SJCRH30 (cell line): ENCODE measurements at regions not wholly inside any gene's neighbourhood (a gene's known extent, or its start where the extent isn't known, plus 50 kb on each side); places are given as distances from the start of the nearest gene placed in this dataset.

Experiments used
- DNase-seq, 2 experiments: peaks; one replicate each; pipeline ENCODE4 v3.0.0-alpha.2; 2015 to 2020
- H3K27ac ChIP-seq: fragments of 250-450 bp; sonication (Bioruptor Pico); 2 replicates; pipeline ENCODE4 v1.5.1; 2020; ENCODE audit warnings: mild to moderate bottlenecking, moderate library complexity
- H3K27me3 ChIP-seq: fragments of 250-450 bp; sonication (Bioruptor Pico); 2 replicates; pipeline ENCODE4 v1.5.1; 2020; ENCODE audit warnings: mild to moderate bottlenecking, moderate library complexity
- H3K36me3 ChIP-seq: fragments of 250-450 bp; sonication (Bioruptor Pico); 2 replicates; pipeline ENCODE4 v1.5.1; 2020; ENCODE audit warnings: mild to moderate bottlenecking, moderate library complexity
- H3K4me1 ChIP-seq: fragments of 250-450 bp; sonication (Bioruptor Pico); 2 replicates; pipeline ENCODE4 v1.5.1; 2020; ENCODE audit warnings: mild to moderate bottlenecking, moderate library complexity
- H3K4me3 ChIP-seq: fragments of 250-450 bp; sonication (Bioruptor Pico); 2 replicates; pipeline ENCODE4 v1.5.1; 2020; ENCODE audit warnings: mild to moderate bottlenecking, moderate library complexity
- H3K9me3 ChIP-seq: fragments of 250-450 bp; sonication (Bioruptor Pico); replicated peaks from 2 replicates; pipeline ENCODE4 v1.5.1; 2020; ENCODE audit warnings: mild to moderate bottlenecking, moderate library complexity

DNA sequence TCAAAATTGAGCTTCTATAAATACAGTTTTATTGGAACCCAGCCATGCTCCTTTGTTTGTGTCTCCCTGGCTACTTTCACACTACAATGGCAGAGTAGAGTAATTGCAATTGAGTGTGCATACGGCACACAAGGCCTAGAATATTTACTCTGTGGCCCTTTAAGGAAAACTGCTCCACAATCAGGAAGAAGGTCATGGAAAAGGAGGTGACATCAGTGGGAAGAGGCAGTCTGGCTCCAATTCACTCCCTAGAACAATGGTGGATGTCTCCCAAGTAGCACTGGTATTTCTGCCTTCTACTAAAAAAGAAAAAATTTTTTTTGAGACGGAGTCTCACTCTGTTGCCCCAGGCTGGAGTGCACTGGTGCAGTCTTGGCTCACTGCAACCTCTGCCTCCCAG is 51.3 kb downstream of the KRTAP19-8 start:
- DNase-seq: no peak
- no peaks in the 10 kb centered on the region for H3K36me3 ChIP-seq
- no peak overlapping the region for H3K27ac ChIP-seq
- no peaks in the 10 kb centered on the region; the same call in 1 of the 2 replicates for H3K27me3 ChIP-seq
- H3K4me1 ChIP-seq: no peaks in the 10 kb centered on the region
- H3K4me3 ChIP-seq: no peak overlapping the region
- no peaks in the 10 kb centered on the region for H3K9me3 ChIP-seq

DNA sequence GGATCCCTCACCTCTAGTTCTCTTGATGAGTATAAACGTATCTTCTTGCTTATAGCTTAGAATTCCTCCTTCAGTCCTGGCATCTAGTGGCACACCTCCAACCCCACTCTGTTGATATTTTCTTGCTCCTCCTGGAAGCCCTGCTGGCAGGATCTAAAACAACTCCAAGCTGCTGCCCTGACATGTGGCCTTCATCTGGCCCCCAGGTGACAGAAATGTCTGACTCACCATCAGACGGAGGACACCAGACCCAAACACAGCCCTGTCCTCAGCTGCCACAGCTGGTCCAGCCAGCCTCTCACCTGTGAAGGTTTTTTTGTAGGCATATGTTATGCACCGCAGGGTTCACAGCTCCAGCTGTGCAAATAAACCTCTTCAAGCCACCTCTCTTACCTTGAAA is 53.4 kb downstream of the KRTAP19-8 start:
- no peak overlapping the region for H3K4me3 ChIP-seq
- H3K27me3 ChIP-seq: no peaks in the 10 kb centered on the region; the same call in 1 of the 2 replicates
- no peaks in the 10 kb centered on the region for H3K4me1 ChIP-seq
- H3K9me3 ChIP-seq: no peaks in the 10 kb centered on the region
- H3K36me3 ChIP-seq: no peaks in the 10 kb centered on the region
- DNase-seq: no peak
- no peak overlapping the region for H3K27ac ChIP-seq

DNA sequence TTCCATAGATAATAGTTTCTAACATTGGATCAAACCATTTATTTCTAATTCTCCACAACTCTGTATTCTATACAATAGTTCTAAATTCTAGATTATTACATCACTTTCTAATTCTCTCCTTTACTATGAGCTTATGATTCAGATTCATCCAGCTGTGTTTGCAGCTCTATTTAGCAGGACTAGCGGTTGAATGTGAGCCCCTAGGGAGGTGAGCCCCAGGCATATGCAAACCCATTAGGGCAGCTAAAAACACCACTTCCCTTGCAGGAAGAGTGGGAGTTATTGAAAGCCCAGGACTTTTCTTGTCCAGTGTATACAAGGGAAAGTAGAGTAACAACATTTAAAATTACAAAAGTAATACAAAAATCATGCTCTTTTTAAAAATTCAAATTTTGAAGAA is 56.9 kb downstream of the KRTAP19-8 start:
- H3K36me3 ChIP-seq: no peaks in the 10 kb centered on the region
- DNase-seq: peak in 1 of 2 experiments; percentile 4
- peaks cover 3% of the 10 kb centered on the region; the same call in 1 of the 2 replicates for H3K27me3 ChIP-seq
- H3K4me3 ChIP-seq: no peak overlapping the region
- H3K4me1 ChIP-seq: no peaks in the 10 kb centered on the region
- no peak overlapping the region for H3K27ac ChIP-seq
- H3K9me3 ChIP-seq: no peaks in the 10 kb centered on the region

DNA sequence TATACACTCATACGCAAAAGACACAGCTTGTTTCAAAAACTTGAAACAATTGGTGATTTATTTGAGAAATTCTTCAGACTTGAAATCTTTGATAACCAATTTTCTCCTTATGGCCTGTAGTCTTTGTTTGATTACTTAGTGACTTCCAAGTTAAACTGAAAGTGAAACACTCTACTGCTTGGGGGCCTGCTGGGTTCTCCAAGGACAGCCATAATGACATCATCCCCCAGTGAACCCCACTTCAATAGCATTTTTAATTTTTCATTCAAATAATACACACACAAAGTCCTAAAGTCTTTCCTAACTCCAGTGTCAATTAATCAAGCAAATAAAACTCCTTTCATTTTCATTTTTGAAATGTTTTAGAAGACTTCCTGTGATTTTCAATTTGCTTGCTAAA is 59.2 kb downstream of the KRTAP19-8 start:
- no peak overlapping the region for H3K4me3 ChIP-seq
- no peaks in the 10 kb centered on the region for H3K36me3 ChIP-seq
- no peak for DNase-seq
- peaks cover 3% of the 10 kb centered on the region; the same call in 1 of the 2 replicates for H3K27me3 ChIP-seq
- H3K9me3 ChIP-seq: no peaks in the 10 kb centered on the region
- H3K27ac ChIP-seq: no peak overlapping the region
- no peaks in the 10 kb centered on the region for H3K4me1 ChIP-seq

DNA sequence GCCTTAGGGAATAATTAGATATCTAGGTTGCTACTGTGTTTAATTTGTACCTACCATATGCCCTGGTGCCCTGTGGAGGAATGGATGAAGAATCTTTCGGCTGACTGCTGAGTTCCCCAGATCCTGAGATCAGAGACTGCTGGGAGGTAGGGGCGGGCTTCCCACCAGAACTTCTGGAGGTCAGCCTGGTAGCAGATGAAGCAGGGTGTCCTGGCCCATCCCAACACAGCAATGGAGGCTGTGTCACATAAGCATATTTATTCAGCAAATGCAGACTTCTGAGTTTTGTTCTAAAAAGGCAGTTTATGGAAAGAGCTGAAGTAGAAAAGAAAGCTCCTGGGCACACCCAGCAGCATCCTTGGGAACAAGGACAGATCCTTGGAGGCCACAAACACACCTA is 74.0 kb downstream of the KRTAP19-8 start:
- H3K9me3 ChIP-seq: no peaks in the 10 kb centered on the region
- H3K4me3 ChIP-seq: no peak overlapping the region
- H3K27me3 ChIP-seq: no peaks in the 10 kb centered on the region; the same call in 1 of the 2 replicates
- DNase-seq: no peak
- no peaks in the 10 kb centered on the region for H3K36me3 ChIP-seq
- no peak overlapping the region for H3K27ac ChIP-seq
- no peaks in the 10 kb centered on the region for H3K4me1 ChIP-seq

DNA sequence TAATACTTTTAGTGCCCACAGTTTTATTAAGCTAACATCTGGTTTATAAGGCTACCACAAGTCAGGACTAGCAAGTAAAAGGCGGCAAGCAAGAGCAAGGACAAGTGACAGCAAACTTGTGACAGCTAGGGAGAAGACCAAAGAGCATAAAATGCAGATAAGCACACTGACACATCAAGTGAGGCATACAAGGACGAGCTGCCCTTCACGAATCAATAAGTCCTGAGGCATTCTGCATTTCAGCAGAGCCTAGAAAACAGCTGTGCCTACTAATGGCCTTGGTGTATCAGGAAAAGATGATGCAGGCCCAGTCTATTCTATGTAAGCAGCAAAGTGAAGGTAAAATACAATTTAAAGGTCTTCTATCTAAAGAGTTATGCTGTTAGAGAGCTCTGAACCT is 74.8 kb downstream of the KRTAP19-8 start:
- no peak for DNase-seq
- no peaks in the 10 kb centered on the region for H3K36me3 ChIP-seq

DNA sequence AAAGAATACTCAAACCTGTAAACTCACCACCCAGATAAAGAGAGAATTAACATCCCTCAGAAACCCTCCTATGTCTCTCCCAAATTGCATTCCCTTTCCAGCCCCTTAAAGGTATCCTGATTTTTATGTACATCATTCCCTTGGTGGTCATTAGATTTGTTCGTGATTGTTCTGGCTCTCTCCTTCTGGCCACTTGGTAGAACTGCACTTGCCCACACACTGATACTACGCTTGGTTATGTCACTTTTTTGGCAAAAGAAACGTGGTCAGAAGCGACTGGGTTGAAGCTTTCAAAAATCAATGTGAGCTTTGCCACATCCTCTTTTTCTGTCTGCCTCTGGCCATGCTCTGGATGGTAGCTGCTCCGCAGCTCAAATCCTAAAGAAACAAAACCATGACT is 76.3 kb downstream of the KRTAP19-8 start:
- H3K9me3 ChIP-seq: no peaks in the 10 kb centered on the region
- no peak overlapping the region for H3K27ac ChIP-seq
- H3K4me1 ChIP-seq: no peaks in the 10 kb centered on the region
- DNase-seq: no peak
- H3K4me3 ChIP-seq: no peak overlapping the region
- no peaks in the 10 kb centered on the region; the same call in 1 of the 2 replicates for H3K27me3 ChIP-seq
- no peaks in the 10 kb centered on the region for H3K36me3 ChIP-seq

More for the DNA sequence above, 74.8 kb downstream of the KRTAP19-8 start:
- Histone ChIP-seq H3K27me3 (no peaks in the 10 kb centered on the region; the same call in 1 of the 2 replicates), H3K27ac (no peak overlapping the region), H3K4me1 (no peaks in the 10 kb centered on the region), H3K9me3 (no peaks in the 10 kb centered on the region), H3K4me3 (no peak overlapping the region)

DNA sequence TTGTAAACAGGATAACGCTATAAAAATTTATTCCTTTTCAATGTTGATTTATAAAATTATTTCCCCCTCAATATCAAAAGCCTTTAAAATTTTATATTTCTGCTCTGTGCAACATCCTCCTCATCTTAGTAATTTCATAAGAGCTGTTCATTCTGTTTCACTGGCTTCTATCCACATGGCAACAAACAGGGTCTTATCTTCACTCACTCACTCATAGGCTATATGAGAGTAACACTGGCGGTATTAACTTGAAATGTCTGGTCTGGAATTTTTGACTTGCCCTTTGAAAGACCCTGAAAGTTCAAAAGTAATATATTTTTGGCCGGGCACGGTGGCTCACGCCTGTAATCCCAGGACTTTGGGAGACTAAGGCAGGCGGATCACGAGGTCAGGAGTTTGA is 77.4 kb upstream of the KRTAP11-1 start:
- Histone ChIP-seq H3K9me3 (no peaks in the 10 kb centered on the region; the same call in 1 of the 2 replicates), H3K36me3 (no peaks in the 10 kb centered on the region), H3K27ac (no peak overlapping the region), H3K4me3 (no peak overlapping the region), H3K4me1 (no peaks in the 10 kb centered on the region), H3K27me3 (no peaks in the 10 kb centered on the region)
- DNase-seq: no peak

DNA sequence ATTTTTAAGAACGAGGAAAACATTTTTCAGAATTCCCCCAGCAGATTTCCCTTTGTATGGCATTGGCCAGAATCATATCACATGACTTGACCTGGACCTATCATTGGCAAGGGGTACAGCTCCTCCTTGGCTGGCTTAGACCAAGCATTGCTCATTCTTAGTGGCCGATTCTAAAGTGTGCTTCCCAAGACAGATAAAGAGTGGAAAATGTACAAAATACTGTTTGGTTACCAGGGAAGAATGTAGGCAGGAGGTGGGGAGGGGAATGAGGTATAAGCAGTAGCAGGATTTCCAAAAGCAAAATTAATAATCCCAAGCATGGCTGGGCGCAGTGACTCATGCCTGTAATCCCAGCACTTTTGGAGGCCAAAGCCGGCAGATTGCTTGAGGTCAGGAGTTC is 75.6 kb upstream of the KRTAP11-1 start:
- DNase-seq: no peak
- no peak overlapping the region for H3K4me3 ChIP-seq
- H3K9me3 ChIP-seq: no peaks in the 10 kb centered on the region; the same call in 1 of the 2 replicates
- H3K4me1 ChIP-seq: no peaks in the 10 kb centered on the region
- no peak overlapping the region for H3K27ac ChIP-seq
- H3K27me3 ChIP-seq: no peaks in the 10 kb centered on the region
- no peaks in the 10 kb centered on the region for H3K36me3 ChIP-seq

DNA sequence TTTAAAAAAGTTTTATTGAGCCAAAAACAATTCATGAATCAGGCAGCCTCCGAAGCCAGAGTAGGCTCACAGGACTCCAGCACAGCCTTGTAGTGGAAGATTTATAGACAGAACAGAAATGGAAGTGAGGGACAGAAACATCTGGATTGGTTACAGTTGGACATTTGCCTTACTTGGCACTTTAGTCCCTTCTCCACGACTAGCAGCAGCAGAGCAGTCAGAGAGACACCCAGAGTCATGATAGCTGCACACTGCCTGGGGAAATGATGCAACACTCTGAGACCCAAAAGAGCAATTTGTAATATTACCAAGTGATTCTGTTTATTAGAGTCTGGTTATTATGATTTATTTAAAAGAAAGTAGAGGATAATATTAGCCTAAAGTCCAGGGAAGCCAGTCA is 72.2 kb upstream of the KRTAP11-1 start:
- Histone ChIP-seq H3K36me3 (no peaks in the 10 kb centered on the region), H3K9me3 (no peaks in the 10 kb centered on the region; the same call in 1 of the 2 replicates), H3K27ac (no peak overlapping the region), H3K27me3 (no peaks in the 10 kb centered on the region), H3K4me1 (no peaks in the 10 kb centered on the region), H3K4me3 (no peak overlapping the region)
- DNase-seq: no peak

DNA sequence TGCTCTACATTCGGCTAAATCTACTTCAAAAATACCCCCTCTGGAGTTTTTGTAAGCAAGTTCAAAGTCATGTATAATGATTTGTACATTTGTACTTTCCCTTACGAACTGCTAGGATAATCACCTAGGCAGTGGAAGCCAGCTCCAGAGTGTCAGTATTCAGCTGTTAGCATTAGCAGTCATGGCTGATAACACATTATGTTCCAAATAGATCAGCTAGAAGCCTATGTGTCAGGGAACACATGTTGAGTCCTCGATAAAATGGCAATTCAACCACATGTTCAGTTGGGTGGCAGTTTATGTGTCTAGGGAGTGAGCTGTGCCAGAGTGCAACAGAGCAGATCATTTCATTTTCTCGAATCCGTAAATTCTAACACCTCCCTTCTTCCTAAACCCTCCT is 65.8 kb upstream of the KRTAP11-1 start:
- no peaks in the 10 kb centered on the region for H3K27me3 ChIP-seq
- no peaks in the 10 kb centered on the region for H3K36me3 ChIP-seq
- H3K4me1 ChIP-seq: no peaks in the 10 kb centered on the region
- H3K9me3 ChIP-seq: no peaks in the 10 kb centered on the region
- no peak for DNase-seq
- H3K4me3 ChIP-seq: no peak overlapping the region
- H3K27ac ChIP-seq: no peak overlapping the region

DNA sequence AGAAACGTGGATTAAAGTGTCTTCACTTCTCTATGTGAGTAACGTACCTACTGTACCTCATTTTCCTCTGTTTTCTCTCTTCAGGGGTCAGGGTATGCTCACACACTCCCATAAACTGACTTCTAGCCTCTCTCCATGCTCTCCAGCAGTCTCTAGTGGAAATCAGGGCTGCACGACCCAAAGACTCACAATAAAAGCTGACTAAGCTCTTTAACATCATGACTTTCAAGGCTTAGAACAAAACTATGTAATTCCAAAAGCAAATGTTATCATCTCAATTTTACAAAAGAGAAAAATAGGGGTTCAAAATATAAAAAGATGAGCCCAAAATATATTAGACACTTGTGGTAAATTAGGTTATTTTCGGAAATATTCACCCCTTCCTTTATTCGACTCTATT is 62.5 kb upstream of the KRTAP11-1 start:
- no peak overlapping the region for H3K27ac ChIP-seq
- no peaks in the 10 kb centered on the region for H3K9me3 ChIP-seq
- no peaks in the 10 kb centered on the region for H3K4me1 ChIP-seq
- no peaks in the 10 kb centered on the region for H3K27me3 ChIP-seq
- DNase-seq: no peak
- H3K4me3 ChIP-seq: no peak overlapping the region
- H3K36me3 ChIP-seq: no peaks in the 10 kb centered on the region

DNA sequence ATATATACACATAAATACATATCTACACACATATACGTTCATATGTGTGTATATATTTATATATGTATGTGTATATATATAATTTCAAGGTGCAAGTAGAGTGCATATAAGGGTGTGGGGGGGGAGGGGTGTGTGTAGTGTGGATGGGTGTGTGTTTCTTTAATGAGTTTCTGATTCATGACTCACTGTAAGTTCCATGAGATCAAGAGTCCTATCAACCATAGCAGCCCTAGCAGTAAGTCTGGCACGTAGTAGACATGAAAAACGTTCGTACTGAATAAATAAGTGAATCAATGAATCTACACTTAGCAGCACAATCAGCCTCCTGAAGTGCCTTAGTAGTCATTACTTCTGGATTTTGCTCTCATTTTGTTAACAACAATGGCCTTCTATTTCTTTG is 61.9 kb upstream of the KRTAP11-1 start:
- no peaks in the 10 kb centered on the region for H3K36me3 ChIP-seq
- H3K27me3 ChIP-seq: no peaks in the 10 kb centered on the region
- H3K4me1 ChIP-seq: no peaks in the 10 kb centered on the region
- H3K4me3 ChIP-seq: no peak overlapping the region
- H3K27ac ChIP-seq: no peak overlapping the region
- DNase-seq: no peak
- no peaks in the 10 kb centered on the region for H3K9me3 ChIP-seq

DNA sequence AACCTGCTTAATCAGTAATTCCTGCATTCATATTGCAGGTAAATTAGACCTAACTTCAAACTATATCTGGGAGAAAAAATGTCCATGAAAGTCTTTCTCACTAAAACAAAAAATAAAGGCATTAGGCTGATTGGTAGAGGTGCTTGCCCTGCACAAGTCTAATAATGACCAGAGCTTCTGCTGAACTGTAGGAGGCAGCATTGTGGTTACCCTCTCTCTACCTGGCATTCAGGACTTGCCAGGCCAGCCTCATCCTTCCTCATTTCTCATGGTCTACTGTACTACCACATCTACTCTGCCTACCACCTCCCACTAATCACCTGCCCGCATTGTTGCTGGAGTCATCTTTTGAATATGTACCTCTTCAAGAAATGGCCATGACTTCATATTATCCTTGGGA is 60.8 kb upstream of the KRTAP11-1 start:
- Histone ChIP-seq H3K9me3 (no peaks in the 10 kb centered on the region), H3K36me3 (no peaks in the 10 kb centered on the region), H3K4me3 (no peak overlapping the region), H3K27me3 (no peaks in the 10 kb centered on the region), H3K4me1 (no peaks in the 10 kb centered on the region), H3K27ac (no peak overlapping the region)
- no peak for DNase-seq

DNA sequence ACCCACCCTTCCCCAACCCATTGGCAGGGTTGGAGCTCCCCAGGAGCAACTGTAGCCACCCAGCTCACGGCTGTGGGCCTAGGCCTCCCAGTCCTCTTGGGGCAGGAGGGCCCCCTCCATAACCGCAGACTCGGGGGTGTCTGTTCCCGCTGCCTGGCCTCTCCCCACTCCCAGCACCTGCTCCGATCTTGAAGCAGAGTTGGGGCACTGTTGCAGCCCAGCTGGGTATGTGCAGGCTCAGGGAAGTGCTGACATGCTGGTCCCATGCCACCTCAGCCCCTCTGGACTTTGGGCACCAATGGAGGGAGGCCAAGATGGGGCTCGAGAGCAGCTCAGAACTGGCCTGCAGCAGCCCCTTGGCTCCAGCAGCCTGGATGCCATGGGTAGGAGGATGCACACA is 54.8 kb upstream of the KRTAP11-1 start:
- Histone ChIP-seq H3K36me3 (no peaks in the 10 kb centered on the region), H3K27me3 (no peaks in the 10 kb centered on the region), H3K27ac (no peak overlapping the region), H3K9me3 (no peaks in the 10 kb centered on the region), H3K4me1 (no peaks in the 10 kb centered on the region), H3K4me3 (no peak overlapping the region)
- DNase-seq: no peak

DNA sequence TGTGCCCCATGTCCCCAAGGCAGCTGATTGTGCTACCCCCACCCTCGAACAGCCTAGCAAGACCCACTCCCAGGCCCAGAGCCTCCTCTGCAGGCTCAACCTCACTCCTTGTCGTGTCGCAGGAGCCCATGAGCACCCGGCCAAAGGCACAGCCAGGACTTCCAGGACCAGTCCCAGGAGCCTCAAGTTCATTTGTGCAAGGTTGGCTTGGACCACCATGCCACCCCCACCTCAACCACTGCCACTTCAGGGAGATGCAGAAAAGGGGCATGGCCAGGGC is 54.4 kb upstream of the KRTAP11-1 start:
- DNase-seq: no peak
- H3K36me3 ChIP-seq: no peaks in the 10 kb centered on the region
- H3K4me3 ChIP-seq: no peak overlapping the region
- no peaks in the 10 kb centered on the region for H3K27me3 ChIP-seq
- H3K27ac ChIP-seq: no peak overlapping the region
- H3K4me1 ChIP-seq: no peaks in the 10 kb centered on the region
- no peaks in the 10 kb centered on the region for H3K9me3 ChIP-seq
